Osteoblast (primary cell): ENCODE measurements at regions not wholly inside any gene's neighbourhood (a gene's known extent, or its start where the extent isn't known, plus 50 kb on each side); places are given as distances from the start of the nearest gene placed in this dataset.

Source experiments
- DNase-seq: peaks from one replicate; pipeline ENCODE4 v3.0.0; 2011; ENCODE audit warnings: low spot score, mixed read lengths; ENCODE audit not compliant: insufficient read length; ENCODE audit errors: missing footprints
- H2AFZ ChIP-seq: 2 replicates; pipeline ENCODE4 v1.6.0; 2011; ENCODE audit warnings: mild to moderate bottlenecking, low read length
- H3K27ac ChIP-seq: 2 replicates; pipeline ENCODE4 v1.5.1; 2011; ENCODE audit warnings: mild to moderate bottlenecking, low read depth, low read length, moderate library complexity
- H3K27me3 ChIP-seq: 2 replicates; pipeline ENCODE4 v1.6.0; 2012; ENCODE audit warnings: mild to moderate bottlenecking, control low read depth, inconsistent platforms, low read length, moderate library complexity; ENCODE audit not compliant: insufficient read depth
- H3K36me3 ChIP-seq: 2 replicates; pipeline ENCODE4 v1.5.1; 2011; ENCODE audit warnings: mild to moderate bottlenecking, low read length, control low read depth, moderate library complexity; ENCODE audit not compliant: insufficient read depth
- H3K4me1 ChIP-seq: 2 replicates; pipeline ENCODE4 v1.5.1; 2011; ENCODE audit warnings: mild to moderate bottlenecking, low read length, control low read depth, moderate library complexity; ENCODE audit not compliant: insufficient read depth
- H3K4me2 ChIP-seq: 2 replicates; pipeline ENCODE4 v1.6.0; 2011; ENCODE audit warnings: mild to moderate bottlenecking, low read length; ENCODE audit not compliant: insufficient read depth
- H3K4me3 ChIP-seq: fragments of 200-600 bp; sonication (generic); 3 replicates; pipeline ENCODE4 v1.5.1; 2012; ENCODE audit warnings: mild to moderate bottlenecking, low read length, inconsistent platforms; ENCODE audit not compliant: insufficient read depth
- H3K79me2 ChIP-seq: 2 replicates; pipeline ENCODE4 v1.6.0; 2012; ENCODE audit warnings: mild to moderate bottlenecking, low read length, control low read depth, inconsistent platforms; ENCODE audit not compliant: insufficient read depth
- H3K9me3 ChIP-seq: 2 replicates; pipeline ENCODE4 v1.5.1; 2011; ENCODE audit warnings: low read depth, low read length, control low read depth
- H4K20me1 ChIP-seq: 2 replicates; pipeline ENCODE4 v1.6.0; 2012; ENCODE audit warnings: mild to moderate bottlenecking, low read length, control low read depth; ENCODE audit not compliant: insufficient read depth
- TF ChIP-seq, protein P1 (sequence below): IDR thresholded peaks from 2 replicates; pipeline ENCODE4 v1.5.1; 2011; ENCODE audit warnings: mild to moderate bottlenecking, low read depth, low read length, moderate library complexity; ENCODE audit errors: extremely low read depth

GRCh38 chr12:115864396-115864795 is 413.1 kb downstream of the MED13L start:
- TF ChIP-seq, protein P1, sequence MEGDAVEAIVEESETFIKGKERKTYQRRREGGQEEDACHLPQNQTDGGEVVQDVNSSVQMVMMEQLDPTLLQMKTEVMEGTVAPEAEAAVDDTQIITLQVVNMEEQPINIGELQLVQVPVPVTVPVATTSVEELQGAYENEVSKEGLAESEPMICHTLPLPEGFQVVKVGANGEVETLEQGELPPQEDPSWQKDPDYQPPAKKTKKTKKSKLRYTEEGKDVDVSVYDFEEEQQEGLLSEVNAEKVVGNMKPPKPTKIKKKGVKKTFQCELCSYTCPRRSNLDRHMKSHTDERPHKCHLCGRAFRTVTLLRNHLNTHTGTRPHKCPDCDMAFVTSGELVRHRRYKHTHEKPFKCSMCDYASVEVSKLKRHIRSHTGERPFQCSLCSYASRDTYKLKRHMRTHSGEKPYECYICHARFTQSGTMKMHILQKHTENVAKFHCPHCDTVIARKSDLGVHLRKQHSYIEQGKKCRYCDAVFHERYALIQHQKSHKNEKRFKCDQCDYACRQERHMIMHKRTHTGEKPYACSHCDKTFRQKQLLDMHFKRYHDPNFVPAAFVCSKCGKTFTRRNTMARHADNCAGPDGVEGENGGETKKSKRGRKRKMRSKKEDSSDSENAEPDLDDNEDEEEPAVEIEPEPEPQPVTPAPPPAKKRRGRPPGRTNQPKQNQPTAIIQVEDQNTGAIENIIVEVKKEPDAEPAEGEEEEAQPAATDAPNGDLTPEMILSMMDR = no peak
- no peak overlapping the region for H2AFZ ChIP-seq
- H3K36me3 ChIP-seq = no peaks in the 10 kb centered on the region
- H3K4me1 ChIP-seq = no peaks in the 10 kb centered on the region
- H3K4me3 ChIP-seq = no peak overlapping the region
- H3K9me3 ChIP-seq = no peaks in the 10 kb centered on the region
- H3K4me2 ChIP-seq = no peak overlapping the region
- DNase-seq = no peak
- no peak overlapping the region for H3K27ac ChIP-seq
- H4K20me1 ChIP-seq = no peaks in the 10 kb centered on the region
- H3K27me3 ChIP-seq = peaks cover 16% of the 10 kb centered on the region
- H3K79me2 ChIP-seq = no peaks in the 10 kb centered on the region

GRCh38 chr12:115860619-115861018 is 416.9 kb downstream of the MED13L start:
- no peak overlapping the region for H3K4me3 ChIP-seq
- no peaks in the 10 kb centered on the region for H3K4me1 ChIP-seq
- H3K36me3 ChIP-seq = no peaks in the 10 kb centered on the region
- H3K9me3 ChIP-seq = no peaks in the 10 kb centered on the region
- no peak for DNase-seq
- H2AFZ ChIP-seq = no peak overlapping the region
- H3K79me2 ChIP-seq = no peaks in the 10 kb centered on the region
- H3K27me3 ChIP-seq = peaks cover 16% of the 10 kb centered on the region
- no peak overlapping the region for H3K4me2 ChIP-seq
- TF ChIP-seq, protein P1 = no peak
- no peaks in the 10 kb centered on the region for H4K20me1 ChIP-seq
- no peak overlapping the region for H3K27ac ChIP-seq

GRCh38 chr12:115859231-115859630 is 418.3 kb downstream of the MED13L start:
- DNase-seq = no peak
- Histone ChIP-seq H3K36me3 (no peaks in the 10 kb centered on the region), H4K20me1 (no peaks in the 10 kb centered on the region), H3K4me2 (no peak overlapping the region), H3K9me3 (no peaks in the 10 kb centered on the region), H3K4me1 (no peaks in the 10 kb centered on the region), H3K27ac (no peak overlapping the region), H3K27me3 (peaks cover 13% of the 10 kb centered on the region), H2AFZ (no peak overlapping the region), H3K79me2 (no peaks in the 10 kb centered on the region), H3K4me3 (no peak overlapping the region)
- TF ChIP-seq, protein P1 = no peak

GRCh38 chr12:115857923-115858322 is 419.6 kb downstream of the MED13L start:
- Histone ChIP-seq H3K4me3 (no peak overlapping the region), H2AFZ (no peak overlapping the region), H3K9me3 (no peaks in the 10 kb centered on the region), H3K4me2 (no peak overlapping the region), H3K36me3 (no peaks in the 10 kb centered on the region), H3K79me2 (no peaks in the 10 kb centered on the region), H3K4me1 (no peaks in the 10 kb centered on the region), H3K27ac (no peak overlapping the region), H4K20me1 (no peaks in the 10 kb centered on the region), H3K27me3 (peaks cover 5% of the 10 kb centered on the region)
- no peak for DNase-seq
- TF ChIP-seq, protein P1 = no peak
